PC-9 (cell line): ENCODE measurements at regions not wholly inside any gene's neighbourhood (a gene's known extent, or its start where the extent isn't known, plus 50 kb on each side); places are given as distances from the start of the nearest gene placed in this dataset.

ENCODE experiments used
- BruUV-seq: library from RNA; stranded (reverse); fragments of 400-500 nt; replicated peaks from 2 replicates; lab custom pipeline; 2021; lab: Mats Ljungman, UMichigan
- CTCF ChIA-PET: fragments of 300-600 bp; sonication (Branson Sonifier 250); formaldehyde crosslinking; loops from one replicate; lab custom pipeline; 2022; ENCODE audit warnings: antibody characterized with exemption; lab: Charles Lee
- POLR2A ChIA-PET: fragments of 300-600 bp; sonication (Branson Sonifier 250); formaldehyde crosslinking; loops from one replicate; lab custom pipeline; 2022; ENCODE audit warnings: antibody characterized with exemption; ENCODE audit not compliant: unreplicated experiment; lab: Charles Lee
- DNase-seq, 2 experiments: peaks; one replicate each; pipeline versions ENCODE4 v3.0.0 to v3.0.0-alpha.2; 2015 to 2022; ENCODE audit warnings: mixed read lengths in 1 of 2
- H2AFZ ChIP-seq: fragments of 200-600 bp; sonication (generic); 2 replicates; pipeline ENCODE4 v1.8.1; 2017; ENCODE audit warnings: antibody characterized with exemption
- H3F3A ChIP-seq: fragments of 200-600 bp; sonication (generic); 2 replicates; pipeline ENCODE4 v1.8.1; 2017; ENCODE audit warnings: antibody characterized with exemption, mild to moderate bottlenecking, low read depth; ENCODE audit not compliant: insufficient read depth
- H3K27ac ChIP-seq: fragments of 200-600 bp; sonication (generic); 2 replicates; pipeline ENCODE4 v1.6.1; 2016; ENCODE audit warnings: mixed run types
- H3K27me3 ChIP-seq: fragments of 200-600 bp; sonication (generic); 2 replicates; pipeline ENCODE4 v1.6.1; 2016; ENCODE audit warnings: low read depth, mixed run types; ENCODE audit not compliant: insufficient read depth
- H3K36me3 ChIP-seq: fragments of 200-600 bp; sonication (generic); 2 replicates; pipeline ENCODE4 v1.6.1; 2016; ENCODE audit warnings: low read depth, mixed run types
- H3K4me1 ChIP-seq: fragments of 200-600 bp; sonication (generic); replicated peaks from 2 replicates; pipeline ENCODE4 v1.6.1; 2016; ENCODE audit warnings: mixed run types; ENCODE audit not compliant: insufficient read depth
- H3K4me2 ChIP-seq: fragments of 200-600 bp; sonication (generic); 2 replicates; pipeline ENCODE4 v1.6.1; 2017; ENCODE audit warnings: mixed run types
- H3K4me3 ChIP-seq: fragments of 200-600 bp; sonication (generic); 2 replicates; pipeline ENCODE4 v1.6.1; 2016; ENCODE audit warnings: mixed run types
- H3K79me2 ChIP-seq: fragments of 200-600 bp; sonication (generic); 2 replicates; pipeline ENCODE4 v1.6.1; 2017; ENCODE audit warnings: low read depth, mixed run types
- H3K9me2 ChIP-seq: fragments of 200-600 bp; sonication (generic); 2 replicates; pipeline ENCODE4 v1.8.1; 2017; ENCODE audit warnings: mild to moderate bottlenecking; ENCODE audit not compliant: insufficient read depth
- H3K9me3 ChIP-seq: fragments of 200-600 bp; sonication (generic); 2 replicates; pipeline ENCODE4 v1.8.1; 2016; ENCODE audit warnings: low read depth; ENCODE audit not compliant: insufficient read depth
- H4K20me1 ChIP-seq: fragments of 200-600 bp; sonication (generic); 2 replicates; pipeline ENCODE4 v1.8.1; 2017; ENCODE audit not compliant: insufficient read depth
- EZH2 ChIP-seq: fragments of 200-600 bp; sonication (generic); IDR thresholded peaks from 2 replicates; pipeline ENCODE4 v1.8.0; 2017; ENCODE audit warnings: antibody characterized with exemption, low read depth
- intact Hi-C: fragments of 100-400 bp; cut with micrococcal nuclease; formaldehyde crosslinking; loops from one replicate; pipeline ENCODE4 v1.10.0; 2022; ENCODE audit not compliant: unreplicated experiment
- TF ChIP-seq, protein P1 (sequence below): fragments of 200-600 bp; sonication (generic); conservative IDR thresholded peaks from 2 replicates; pipeline ENCODE4 v1.6.1; 2017; ENCODE audit warnings: mixed run types, antibody characterized with exemption, mild to moderate bottlenecking, moderate library complexity

DNA sequence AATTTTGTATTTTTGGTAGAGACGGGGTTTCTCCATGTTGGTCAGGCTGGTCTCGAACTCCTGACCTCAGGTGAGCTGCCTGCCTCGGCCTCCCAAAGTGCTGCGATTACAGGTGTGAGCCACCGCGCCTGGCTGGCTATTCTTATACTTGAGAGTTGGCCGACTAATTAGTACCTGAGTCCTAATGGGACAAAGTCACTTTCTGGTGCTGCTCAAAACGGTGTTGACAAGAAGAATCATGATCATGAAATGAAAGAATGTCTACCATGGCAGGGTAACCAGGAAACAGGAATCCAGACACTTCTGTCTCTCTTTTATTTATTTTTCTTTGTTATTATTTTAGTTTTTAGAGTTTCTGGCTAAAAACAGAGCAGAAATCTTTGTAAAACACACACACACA lies 54.7 kb upstream of the RAB6D start:
- Histone ChIP-seq H3F3A (no peaks in the 10 kb centered on the region), H3K9me3 (no peaks in the 10 kb centered on the region), H4K20me1 (no peaks in the 10 kb centered on the region), H3K9me2 (no peaks in the 10 kb centered on the region), H3K36me3 (no peaks in the 10 kb centered on the region), H2AFZ (no peak overlapping the region), H3K4me2 (no peak overlapping the region), H3K4me1 (no peaks in the 10 kb centered on the region), H3K27ac (no peak overlapping the region), H3K79me2 (no peaks in the 10 kb centered on the region), H3K27me3 (peaks cover 52% of the 10 kb centered on the region), H3K4me3 (no peak overlapping the region)
- POLR2A ChIA-PET = no interaction called here
- TF ChIP-seq, protein P1, sequence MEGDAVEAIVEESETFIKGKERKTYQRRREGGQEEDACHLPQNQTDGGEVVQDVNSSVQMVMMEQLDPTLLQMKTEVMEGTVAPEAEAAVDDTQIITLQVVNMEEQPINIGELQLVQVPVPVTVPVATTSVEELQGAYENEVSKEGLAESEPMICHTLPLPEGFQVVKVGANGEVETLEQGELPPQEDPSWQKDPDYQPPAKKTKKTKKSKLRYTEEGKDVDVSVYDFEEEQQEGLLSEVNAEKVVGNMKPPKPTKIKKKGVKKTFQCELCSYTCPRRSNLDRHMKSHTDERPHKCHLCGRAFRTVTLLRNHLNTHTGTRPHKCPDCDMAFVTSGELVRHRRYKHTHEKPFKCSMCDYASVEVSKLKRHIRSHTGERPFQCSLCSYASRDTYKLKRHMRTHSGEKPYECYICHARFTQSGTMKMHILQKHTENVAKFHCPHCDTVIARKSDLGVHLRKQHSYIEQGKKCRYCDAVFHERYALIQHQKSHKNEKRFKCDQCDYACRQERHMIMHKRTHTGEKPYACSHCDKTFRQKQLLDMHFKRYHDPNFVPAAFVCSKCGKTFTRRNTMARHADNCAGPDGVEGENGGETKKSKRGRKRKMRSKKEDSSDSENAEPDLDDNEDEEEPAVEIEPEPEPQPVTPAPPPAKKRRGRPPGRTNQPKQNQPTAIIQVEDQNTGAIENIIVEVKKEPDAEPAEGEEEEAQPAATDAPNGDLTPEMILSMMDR = no peak
- TF ChIP-seq EZH2 = no peak
- intact Hi-C loops = no loop called here
- CTCF ChIA-PET = no interaction called here
- DNase-seq = no peak
- BruUV-seq = no TSS peak

DNA sequence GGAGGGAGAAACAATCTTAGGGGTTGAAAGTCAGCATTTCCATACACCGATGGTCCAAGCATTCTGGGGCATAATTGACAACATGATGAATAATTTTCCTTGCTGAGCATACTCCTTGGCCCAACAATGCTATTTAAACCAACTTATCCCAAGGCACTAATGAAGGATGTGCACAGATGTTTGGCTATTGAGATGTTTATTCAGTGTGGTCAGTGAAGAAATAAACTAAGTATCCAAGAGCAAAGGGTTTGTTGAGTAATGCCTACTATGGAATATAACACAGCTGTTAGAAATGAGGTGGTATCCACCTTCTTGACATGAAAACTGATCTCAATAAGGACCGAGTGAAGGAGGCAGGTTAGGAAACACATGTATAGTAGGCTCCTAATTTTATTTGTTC lies 53.9 kb upstream of the RAB6D start:
- Histone ChIP-seq H3K9me2 (no peaks in the 10 kb centered on the region), H3K4me3 (no peak overlapping the region), H3K4me1 (no peaks in the 10 kb centered on the region), H3K79me2 (no peaks in the 10 kb centered on the region), H3K27me3 (peaks cover 51% of the 10 kb centered on the region), H2AFZ (no peak overlapping the region), H4K20me1 (no peaks in the 10 kb centered on the region), H3K27ac (no peak overlapping the region), H3K4me2 (no peak overlapping the region), H3F3A (no peaks in the 10 kb centered on the region), H3K36me3 (no peaks in the 10 kb centered on the region), H3K9me3 (no peaks in the 10 kb centered on the region)
- ChIA-PET POLR2A (no interaction called here), CTCF (no interaction called here)
- TF ChIP-seq, protein P1 = no peak
- TF ChIP-seq EZH2 = no peak
- intact Hi-C loops = no loop called here
- BruUV-seq = no TSS peak
- DNase-seq = no peak

DNA sequence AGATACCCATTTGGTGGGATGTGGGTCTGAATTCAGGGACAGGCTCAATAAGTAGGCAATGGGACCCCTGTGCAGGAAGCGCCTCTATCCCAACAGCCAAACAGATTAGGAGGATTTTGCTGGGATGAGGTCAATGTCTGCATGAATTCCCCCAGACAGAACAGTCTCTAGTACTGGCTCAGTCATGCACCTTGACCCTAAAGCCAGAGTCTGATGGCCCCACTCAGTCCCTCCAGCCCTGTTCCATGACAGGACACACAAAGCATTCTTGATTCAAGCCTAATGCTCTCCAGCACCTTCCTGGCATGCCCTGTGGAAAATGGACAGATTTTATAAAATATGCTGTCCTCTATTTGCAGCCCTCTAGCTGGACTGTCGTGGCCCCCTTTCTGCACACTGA lies 49.8 kb upstream of the RAB6D start:
- no TSS peak for BruUV-seq
- no peaks in the 10 kb centered on the region for H3F3A ChIP-seq
- no peaks in the 10 kb centered on the region for H3K4me1 ChIP-seq
- H3K27ac ChIP-seq = no peak overlapping the region
- no peaks in the 10 kb centered on the region for H3K36me3 ChIP-seq
- H3K79me2 ChIP-seq = no peaks in the 10 kb centered on the region
- no peak overlapping the region for H3K4me3 ChIP-seq
- no peak overlapping the region for H3K4me2 ChIP-seq
- ChIA-PET POLR2A (no interaction called here), CTCF (interaction anchor here (0.7 kb wide), 1 partner anchor 9 kb away, joined by 3 read pairs; no protein-coding TSS in a partner anchor)
- H3K27me3 ChIP-seq = peaks cover 75% of the 10 kb centered on the region
- no peaks in the 10 kb centered on the region for H3K9me3 ChIP-seq
- no peaks in the 10 kb centered on the region for H3K9me2 ChIP-seq
- DNase-seq = no peak
- intact Hi-C loops = loop anchor here (2.0 to 5.0 kb wide), 3 partner anchors 261 to 734 kb away; no protein-coding TSS in a partner anchor
- no peaks in the 10 kb centered on the region for H4K20me1 ChIP-seq
- H2AFZ ChIP-seq = no peak overlapping the region
- no peak for TF ChIP-seq EZH2
- TF ChIP-seq, protein P1 = no peak
